ENCODE measurements at regions not wholly inside any gene's neighbourhood (a gene's known extent, or its start where the extent isn't known, plus 50 kb on each side); places are given as distances from the start of the nearest gene placed in this dataset.
A peak's percentile ranks its signal among the peaks of the same experiment; 100 is the strongest.

DNA sequence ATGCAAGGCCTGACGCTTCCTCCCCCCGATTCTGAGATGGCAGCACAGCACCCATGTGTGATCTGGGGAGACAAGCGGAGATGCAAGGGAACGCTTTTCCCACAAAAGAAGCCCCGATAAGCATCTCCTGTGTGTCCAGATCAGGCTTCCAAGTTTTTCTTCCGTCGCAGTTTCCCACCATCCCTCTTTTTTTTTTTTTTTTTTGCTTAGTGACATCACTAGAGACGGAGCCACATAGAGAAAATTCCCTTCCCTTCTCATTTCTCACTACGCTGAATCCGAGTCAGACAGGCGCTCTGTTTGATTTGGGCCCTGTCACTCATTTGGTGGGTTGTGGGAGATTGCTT lies 160.9 kb downstream of the HSD17B3 start:
- no peak overlapping the region for H3K27ac ChIP-seq (ENCODE audit: low read depth, low read length)
- peak overlapping the region; percentile 43 for H2AFZ ChIP-seq (ENCODE audit: low read length, unreplicated experiment)
- no peaks in the 10 kb centered on the region for H3K36me3 ChIP-seq (ENCODE audit: insufficient read depth, low read length)
- H3K4me3 ChIP-seq (ENCODE audit: low read depth, low read length), result no peak overlapping the region
- H3K79me2 ChIP-seq (ENCODE audit: control insufficient read depth, insufficient read depth, low read length, unreplicated experiment), result no peaks in the 10 kb centered on the region
- H3K4me1 ChIP-seq (ENCODE audit: control insufficient read depth, insufficient read depth, low read length, unreplicated experiment), result peaks cover 43% of the 10 kb centered on the region
- no peaks in the 10 kb centered on the region for H3K27me3 ChIP-seq (ENCODE audit: insufficient read depth, low read length)

DNA sequence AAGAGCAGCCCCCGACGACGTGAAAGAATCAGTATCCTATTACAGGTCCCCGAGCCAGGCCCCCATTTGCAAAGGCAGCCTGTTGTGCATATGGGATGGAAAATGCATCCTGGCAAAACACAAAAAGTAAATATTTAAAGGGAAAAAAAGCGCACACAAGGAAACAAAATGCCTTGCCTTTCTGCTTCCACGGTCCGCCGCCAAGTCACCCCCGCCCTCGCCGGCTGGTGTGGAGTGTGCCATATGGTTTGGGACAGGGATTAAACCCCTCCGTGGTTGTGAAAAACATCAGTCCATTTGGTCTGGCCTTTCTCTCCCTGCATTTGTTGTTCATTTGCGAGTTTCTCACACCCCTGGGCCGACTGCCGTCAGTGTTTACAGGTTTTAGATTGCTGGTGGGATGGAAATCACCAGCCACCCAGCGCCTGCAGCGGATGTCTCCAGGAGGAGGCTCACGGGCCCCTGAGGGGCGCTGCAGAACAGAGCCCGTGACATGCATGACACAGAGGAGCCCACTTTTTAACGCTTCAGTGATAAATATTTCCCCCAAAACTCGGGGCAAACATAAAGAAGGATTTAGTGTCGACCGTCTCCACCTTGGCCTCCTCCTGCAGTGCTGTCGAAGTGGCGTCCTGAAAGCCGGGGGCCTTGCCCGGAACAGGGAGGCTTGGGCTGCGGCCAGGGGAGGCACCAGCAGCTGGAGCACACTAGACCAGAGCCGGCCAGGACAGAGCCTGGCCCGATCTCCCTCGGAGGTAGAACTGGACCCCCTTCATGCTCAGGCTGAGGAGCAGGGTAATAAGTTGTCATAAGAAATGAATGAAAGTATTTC lies 161.5 kb downstream of the HSD17B3 start:
- Histone ChIP-seq H3K27ac (ENCODE audit: low read depth, low read length) (no peak overlapping the region), H3K4me1 (ENCODE audit: control insufficient read depth, insufficient read depth, low read length, unreplicated experiment) (peaks cover 47% of the 10 kb centered on the region), H2AFZ (ENCODE audit: low read length, unreplicated experiment) (peak overlapping the region; percentile 36)

DNA sequence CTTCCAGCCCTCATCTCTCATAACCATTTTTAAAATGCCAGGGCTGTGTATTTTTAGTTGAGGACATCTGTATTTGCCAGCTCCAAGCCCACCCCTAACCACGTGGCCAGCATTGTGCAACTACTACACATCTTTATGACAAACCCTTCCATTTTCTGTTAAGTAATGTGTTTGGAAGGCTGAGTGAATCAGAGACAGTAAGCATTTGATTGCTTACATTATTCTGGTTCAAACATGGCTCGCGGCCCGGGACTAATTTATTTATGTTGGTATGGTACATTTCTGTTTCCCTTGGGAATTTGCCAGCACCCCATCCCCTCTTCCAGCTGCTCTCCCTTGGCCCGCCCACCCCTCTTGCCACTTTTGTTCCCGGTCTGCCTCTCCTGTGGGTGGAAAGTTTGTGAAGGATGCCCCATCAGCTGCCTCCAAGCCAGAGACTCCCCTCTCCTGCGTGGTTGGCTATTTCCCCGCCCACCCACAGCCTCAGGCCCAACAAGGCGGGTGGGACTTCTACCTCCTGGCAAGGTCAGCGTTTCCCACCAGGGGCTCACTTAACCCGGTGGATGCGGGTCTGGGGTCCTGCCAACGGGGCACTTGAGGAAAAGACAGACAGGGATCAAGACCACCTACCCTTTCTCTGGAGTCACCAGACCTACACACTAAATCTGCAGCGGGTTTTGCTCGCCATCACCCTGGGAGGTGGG lies 162.2 kb downstream of the HSD17B3 start:
- Histone ChIP-seq H3K27me3 (ENCODE audit: insufficient read depth, low read length) (no peaks in the 10 kb centered on the region), H3K4me1 (ENCODE audit: control insufficient read depth, insufficient read depth, low read length, unreplicated experiment) (peaks cover 55% of the 10 kb centered on the region), H3K4me3 (ENCODE audit: low read depth, low read length) (peak overlapping the region; percentile 48; the same call in 1 of the 2 replicates), H2AFZ (ENCODE audit: low read length, unreplicated experiment) (peak overlapping the region; percentile 84), H3K79me2 (ENCODE audit: control insufficient read depth, insufficient read depth, low read length, unreplicated experiment) (no peaks in the 10 kb centered on the region), H3K27ac (ENCODE audit: low read depth, low read length) (peak overlapping the region; percentile 33), H3K36me3 (ENCODE audit: insufficient read depth, low read length) (no peaks in the 10 kb centered on the region)

More for the DNA sequence above, 161.5 kb downstream of the HSD17B3 start:
- H3K27me3 ChIP-seq (ENCODE audit: insufficient read depth, low read length), result no peaks in the 10 kb centered on the region
- no peaks in the 10 kb centered on the region for H3K79me2 ChIP-seq (ENCODE audit: control insufficient read depth, insufficient read depth, low read length, unreplicated experiment)
- H3K36me3 ChIP-seq (ENCODE audit: insufficient read depth, low read length), result no peaks in the 10 kb centered on the region
- no peak overlapping the region for H3K4me3 ChIP-seq (ENCODE audit: low read depth, low read length)

DNA sequence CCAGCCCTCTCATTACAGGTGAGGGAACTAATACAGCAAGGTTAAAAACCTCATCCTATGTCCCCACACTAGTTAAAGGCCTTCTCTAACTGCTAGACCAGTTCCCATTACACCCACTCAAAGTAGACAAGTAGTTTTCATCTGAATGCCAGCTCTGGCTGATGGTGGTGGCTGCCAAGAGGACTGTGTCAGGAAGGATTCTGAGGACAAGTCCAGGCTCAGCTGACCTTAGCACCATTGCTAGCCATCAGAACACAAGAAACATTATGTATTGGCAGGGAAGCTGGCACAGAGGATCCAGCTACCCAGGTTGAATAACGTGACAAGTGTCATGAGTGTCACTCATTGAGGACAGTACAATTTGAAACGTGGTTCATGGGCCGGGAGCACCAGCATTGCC lies 163.4 kb downstream of the HSD17B3 start:
- Histone ChIP-seq H3K4me3 (ENCODE audit: low read depth, low read length) (no peak overlapping the region), H3K27ac (ENCODE audit: low read depth, low read length) (no peak overlapping the region), H2AFZ (ENCODE audit: low read length, unreplicated experiment) (no peak overlapping the region), H3K79me2 (ENCODE audit: control insufficient read depth, insufficient read depth, low read length, unreplicated experiment) (no peaks in the 10 kb centered on the region), H3K27me3 (ENCODE audit: insufficient read depth, low read length) (no peaks in the 10 kb centered on the region), H3K4me1 (ENCODE audit: control insufficient read depth, insufficient read depth, low read length, unreplicated experiment) (peaks cover 56% of the 10 kb centered on the region), H3K36me3 (ENCODE audit: insufficient read depth, low read length) (no peaks in the 10 kb centered on the region)

DNA sequence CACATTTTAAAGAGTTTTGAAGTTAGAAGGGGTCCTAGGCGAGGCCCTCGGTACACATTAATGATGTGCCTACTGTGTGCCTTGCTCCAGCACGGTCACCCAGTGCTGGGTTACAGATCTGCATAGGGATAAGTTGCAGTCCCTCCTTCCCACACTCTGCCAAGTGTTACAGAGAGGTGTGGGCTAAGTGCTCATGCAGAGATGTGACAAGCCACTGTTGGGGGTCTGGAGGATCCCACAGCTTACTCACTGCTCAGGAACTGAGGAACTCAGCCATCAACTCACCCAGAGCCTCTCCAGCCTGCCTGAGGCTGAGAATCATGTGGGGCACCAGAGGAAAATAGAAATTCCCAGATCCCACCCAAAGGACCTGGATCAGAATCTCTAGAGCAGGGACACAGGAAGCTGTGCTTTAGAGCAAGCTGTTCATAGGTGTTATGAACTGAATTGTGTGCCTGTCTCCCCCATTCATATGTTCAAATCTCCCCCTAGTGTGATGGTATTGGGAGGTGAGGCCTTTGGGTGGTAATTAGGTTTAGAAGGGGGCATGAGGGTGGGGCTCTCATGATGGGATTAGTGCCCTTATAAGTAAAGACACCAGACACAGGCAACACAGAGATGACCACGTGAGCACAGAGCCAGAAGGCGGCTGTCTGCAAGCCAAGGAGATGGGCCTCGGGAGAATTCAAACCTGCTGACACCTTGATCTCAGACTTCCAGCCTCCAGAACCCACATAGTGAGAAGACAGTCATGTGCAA lies 164.1 kb downstream of the HSD17B3 start:
- Histone ChIP-seq H3K27me3 (ENCODE audit: insufficient read depth, low read length) (no peaks in the 10 kb centered on the region), H3K79me2 (ENCODE audit: control insufficient read depth, insufficient read depth, low read length, unreplicated experiment) (no peaks in the 10 kb centered on the region), H3K27ac (ENCODE audit: low read depth, low read length) (peak overlapping the region; percentile 85), H3K36me3 (ENCODE audit: insufficient read depth, low read length) (no peaks in the 10 kb centered on the region), H2AFZ (ENCODE audit: low read length, unreplicated experiment) (peak overlapping the region; percentile 99), H3K4me1 (ENCODE audit: control insufficient read depth, insufficient read depth, low read length, unreplicated experiment) (peaks cover 56% of the 10 kb centered on the region), H3K4me3 (ENCODE audit: low read depth, low read length) (peak overlapping the region; percentile 77)

DNA sequence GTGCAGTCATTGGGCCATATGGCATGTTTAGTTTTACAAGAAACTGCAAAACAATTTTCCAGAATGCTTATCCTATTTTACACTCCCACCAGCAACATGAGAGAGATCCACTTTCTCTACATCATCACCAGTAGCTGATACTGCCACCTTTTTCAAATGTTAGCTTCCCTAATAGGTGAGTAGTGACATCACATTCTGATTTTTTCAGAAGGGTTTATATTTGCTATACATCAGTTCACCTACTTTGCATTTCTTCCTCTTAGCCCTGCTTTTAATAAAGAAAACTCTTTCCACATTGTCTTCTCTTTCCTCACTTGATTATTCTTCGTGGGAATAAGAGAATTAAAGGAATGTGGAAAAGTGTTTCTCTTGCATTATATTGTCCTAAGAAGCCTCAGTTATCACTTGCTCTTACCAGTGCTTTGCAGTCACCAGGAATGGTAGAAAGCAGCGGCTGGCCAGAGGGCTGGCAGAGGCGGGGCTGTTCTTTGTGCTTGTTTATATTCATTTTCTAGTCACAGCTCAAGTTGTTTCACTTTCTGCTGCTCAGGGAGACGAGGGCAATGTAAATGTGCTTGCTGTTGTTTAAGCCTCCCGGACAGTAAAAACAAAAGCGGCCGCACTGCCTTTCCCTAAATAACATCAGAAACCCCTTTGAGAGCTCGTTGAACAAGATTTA lies 164.8 kb downstream of the HSD17B3 start:
- Histone ChIP-seq H3K79me2 (ENCODE audit: control insufficient read depth, insufficient read depth, low read length, unreplicated experiment) (no peaks in the 10 kb centered on the region), H3K27ac (ENCODE audit: low read depth, low read length) (peak overlapping the region; percentile 85), H3K4me1 (ENCODE audit: control insufficient read depth, insufficient read depth, low read length, unreplicated experiment) (peaks cover 56% of the 10 kb centered on the region), H3K27me3 (ENCODE audit: insufficient read depth, low read length) (no peaks in the 10 kb centered on the region), H2AFZ (ENCODE audit: low read length, unreplicated experiment) (peak overlapping the region; percentile 99), H3K4me3 (ENCODE audit: low read depth, low read length) (peak overlapping the region; percentile 77), H3K36me3 (ENCODE audit: insufficient read depth, low read length) (no peaks in the 10 kb centered on the region)

DNA sequence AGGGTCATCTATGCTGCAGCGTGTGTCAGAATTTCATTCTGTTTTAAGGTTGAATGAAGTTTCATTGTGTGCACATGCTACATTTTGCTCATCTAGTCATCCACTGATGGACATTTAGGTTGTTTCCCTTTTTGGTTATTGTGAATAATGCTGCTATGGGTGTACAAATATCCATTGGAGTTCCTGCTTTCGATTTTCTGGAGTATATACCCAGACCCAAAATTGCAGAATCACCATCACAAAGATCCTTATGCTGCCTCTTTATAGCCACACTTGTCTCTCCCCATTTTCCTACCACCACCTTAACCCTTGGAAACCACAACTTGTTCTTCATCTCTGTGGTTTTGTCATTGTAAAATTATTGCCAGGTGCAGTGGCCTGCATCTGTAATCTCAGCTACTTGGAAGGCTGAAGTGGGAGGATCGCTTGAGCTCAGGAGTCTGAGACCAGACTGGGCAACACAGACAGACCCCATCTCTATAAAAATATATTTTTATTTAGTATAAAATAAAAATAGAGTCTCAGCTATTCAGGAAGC lies 166.2 kb downstream of the HSD17B3 start:
- Histone ChIP-seq H3K79me2 (ENCODE audit: control insufficient read depth, insufficient read depth, low read length, unreplicated experiment) (no peaks in the 10 kb centered on the region), H3K4me1 (ENCODE audit: control insufficient read depth, insufficient read depth, low read length, unreplicated experiment) (peaks cover 49% of the 10 kb centered on the region), H2AFZ (ENCODE audit: low read length, unreplicated experiment) (peak overlapping the region; percentile 7), H3K36me3 (ENCODE audit: insufficient read depth, low read length) (no peaks in the 10 kb centered on the region), H3K27ac (ENCODE audit: low read depth, low read length) (no peak overlapping the region), H3K4me3 (ENCODE audit: low read depth, low read length) (no peak overlapping the region), H3K27me3 (ENCODE audit: insufficient read depth, low read length) (no peaks in the 10 kb centered on the region)

DNA sequence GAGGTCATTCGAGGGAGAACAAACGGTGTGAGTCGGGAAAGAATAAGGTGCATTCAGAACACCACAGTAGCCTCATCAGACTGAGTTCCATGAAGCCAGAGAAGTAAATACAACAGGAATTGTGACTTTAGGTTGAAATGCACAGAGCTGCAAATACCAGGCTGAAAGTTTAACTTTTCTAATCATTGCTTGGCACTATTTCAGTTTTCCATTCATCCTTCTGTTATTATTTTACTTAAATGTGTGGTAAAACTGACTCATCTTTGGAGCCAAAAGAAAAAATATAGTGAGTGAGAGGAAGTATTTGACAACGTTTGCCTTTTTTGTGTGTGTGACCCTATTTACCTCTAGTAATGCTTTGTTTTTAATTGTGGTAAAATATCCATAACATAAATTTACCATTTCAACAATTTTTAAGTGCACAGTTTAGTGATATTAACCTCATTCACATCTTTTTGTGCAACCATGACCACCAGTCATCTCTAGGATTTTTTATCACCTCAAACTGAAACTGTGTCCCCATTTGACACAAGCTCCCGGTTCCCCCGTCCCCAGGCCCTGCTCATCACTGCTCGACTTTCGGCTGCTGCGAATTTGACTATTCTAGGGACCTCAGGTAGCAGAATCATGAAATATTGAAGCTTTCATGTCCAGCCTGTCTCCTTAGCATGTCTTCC lies 166.8 kb downstream of the HSD17B3 start:
- Histone ChIP-seq H3K79me2 (ENCODE audit: control insufficient read depth, insufficient read depth, low read length, unreplicated experiment) (no peaks in the 10 kb centered on the region), H3K4me1 (ENCODE audit: control insufficient read depth, insufficient read depth, low read length, unreplicated experiment) (peaks cover 48% of the 10 kb centered on the region), H3K36me3 (ENCODE audit: insufficient read depth, low read length) (no peaks in the 10 kb centered on the region), H3K27ac (ENCODE audit: low read depth, low read length) (no peak overlapping the region), H3K4me3 (ENCODE audit: low read depth, low read length) (no peak overlapping the region), H2AFZ (ENCODE audit: low read length, unreplicated experiment) (peak overlapping the region; percentile 7), H3K27me3 (ENCODE audit: insufficient read depth, low read length) (no peaks in the 10 kb centered on the region)

DNA sequence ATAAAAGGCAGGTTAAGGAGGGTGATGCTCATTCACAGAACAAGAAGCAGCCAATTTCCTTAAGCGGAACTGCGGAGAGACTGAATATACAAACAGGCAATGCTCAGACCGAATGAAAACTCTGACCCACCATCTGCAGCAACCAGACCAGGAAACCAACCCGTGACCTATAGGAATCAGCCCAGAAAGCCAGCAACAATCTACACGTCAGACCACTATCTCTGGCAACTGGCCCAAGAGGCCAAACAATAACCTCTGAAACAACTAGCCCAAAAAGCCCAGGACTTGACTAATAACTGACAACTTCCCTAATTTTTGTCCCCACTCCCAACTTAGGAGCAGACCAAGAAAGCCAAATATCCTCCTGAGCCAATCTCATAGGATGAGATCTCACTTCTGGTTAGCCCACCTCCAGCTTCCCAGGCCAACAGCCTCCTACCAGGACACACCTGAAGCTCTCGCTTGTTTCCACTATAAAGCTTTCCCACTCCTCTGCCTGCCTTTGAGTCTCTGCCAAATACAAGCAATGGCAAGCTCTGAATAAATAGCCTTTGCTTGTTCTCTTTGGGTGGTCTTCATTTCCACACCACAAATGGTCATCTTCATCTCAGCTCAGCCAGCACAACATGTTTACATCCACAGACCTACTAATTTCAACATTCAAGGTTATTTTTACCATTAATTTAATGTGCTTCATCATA lies 168.5 kb downstream of the HSD17B3 start:
- Histone ChIP-seq H3K4me3 (ENCODE audit: low read depth, low read length) (no peak overlapping the region), H3K27ac (ENCODE audit: low read depth, low read length) (no peak overlapping the region), H3K27me3 (ENCODE audit: insufficient read depth, low read length) (no peaks in the 10 kb centered on the region; the same call in 1 of the 2 replicates), H2AFZ (ENCODE audit: low read length, unreplicated experiment) (no peak overlapping the region), H3K36me3 (ENCODE audit: insufficient read depth, low read length) (no peaks in the 10 kb centered on the region), H3K79me2 (ENCODE audit: control insufficient read depth, insufficient read depth, low read length, unreplicated experiment) (no peaks in the 10 kb centered on the region), H3K4me1 (ENCODE audit: control insufficient read depth, insufficient read depth, low read length, unreplicated experiment) (peaks cover 33% of the 10 kb centered on the region)
